ENCODE measurements at regions not wholly inside any gene's neighbourhood (a gene's known extent, or its start where the extent isn't known, plus 50 kb on each side); places are given as distances from the start of the nearest gene placed in this dataset.
"Not testable (repeated sequence)": the region's sequence is repeated elsewhere in the genome, so short reads cannot be mapped to it uniquely, and the experiment has no call there.

- Histone ChIP-seq H3K9me3 (replicated peaks) (no peaks in the 10 kb centered on the region), H3K27me3 (no peaks in the 10 kb centered on the region), H3K4me3 (no peak overlapping the region), H3K4me1 (peaks cover 3% of the 10 kb centered on the region; the same call in 1 of the 2 replicates), H3K36me3 (no peaks in the 10 kb centered on the region), H3K27ac (no peak overlapping the region)
- no peak for DNase-seq
These were observed 231.3 kb upstream of the FAT1 start for GRCh38 chr4:186954956-186955355.

GRCh38 chr4:186957952-186958555 is 234.4 kb upstream of the FAT1 start:
- no peaks in the 10 kb centered on the region for H3K9me3 ChIP-seq (replicated peaks)
- H3K4me3 ChIP-seq: no peak overlapping the region
- H3K36me3 ChIP-seq: no peaks in the 10 kb centered on the region
- peaks cover 3% of the 10 kb centered on the region; the same call in 1 of the 2 replicates for H3K4me1 ChIP-seq
- no peak overlapping the region for H3K27ac ChIP-seq
- no peak for DNase-seq
- H3K27me3 ChIP-seq: no peaks in the 10 kb centered on the region

- Histone ChIP-seq H3K4me3 (no peak overlapping the region), H3K36me3 (no peaks in the 10 kb centered on the region), H3K9me3 (replicated peaks) (no peaks in the 10 kb centered on the region), H3K4me1 (no peaks in the 10 kb centered on the region), H3K27ac (no peak overlapping the region), H3K27me3 (no peaks in the 10 kb centered on the region)
- DNase-seq: no peak
These were observed 235.2 kb upstream of the FAT1 start for GRCh38 chr4:186958726-186959350.

- H3K27me3 ChIP-seq: no peaks in the 10 kb centered on the region
- H3K27ac ChIP-seq: no peak overlapping the region
- no peak overlapping the region for H3K4me3 ChIP-seq
- H3K9me3 ChIP-seq (replicated peaks): no peaks in the 10 kb centered on the region
- H3K36me3 ChIP-seq: no peaks in the 10 kb centered on the region
- no peaks in the 10 kb centered on the region for H3K4me1 ChIP-seq
- DNase-seq: no peak
These were observed 256.5 kb upstream of the FAT1 start for GRCh38 chr4:186979961-186980745.

GRCh38 chr4:186981161-186981560 is 257.5 kb upstream of the FAT1 start:
- Histone ChIP-seq H3K27me3 (no peaks in the 10 kb centered on the region), H3K36me3 (no peaks in the 10 kb centered on the region), H3K27ac (no peak overlapping the region), H3K4me1 (no peaks in the 10 kb centered on the region), H3K9me3 (replicated peaks) (no peaks in the 10 kb centered on the region), H3K4me3 (no peak overlapping the region)
- DNase-seq: no peak

GRCh38 chr4:186982160-186982559 is 258.5 kb upstream of the FAT1 start:
- H3K4me3 ChIP-seq: no peak overlapping the region
- no peaks in the 10 kb centered on the region for H3K9me3 ChIP-seq (replicated peaks)
- no peaks in the 10 kb centered on the region for H3K4me1 ChIP-seq
- DNase-seq: no peak
- no peak overlapping the region for H3K27ac ChIP-seq
- no peaks in the 10 kb centered on the region for H3K36me3 ChIP-seq
- H3K27me3 ChIP-seq: no peaks in the 10 kb centered on the region

GRCh38 chr4:186984105-186984644 is 260.5 kb upstream of the FAT1 start:
- Histone ChIP-seq H3K27me3 (no peaks in the 10 kb centered on the region), H3K9me3 (replicated peaks) (no peaks in the 10 kb centered on the region), H3K4me1 (no peaks in the 10 kb centered on the region), H3K4me3 (no peak overlapping the region), H3K36me3 (no peaks in the 10 kb centered on the region), H3K27ac (no peak overlapping the region)
- DNase-seq: no peak

GRCh38 chr4:186999686-187000085 is 276.0 kb upstream of the FAT1 start:
- no peaks in the 10 kb centered on the region for H3K27me3 ChIP-seq

GRCh38 chr4:187000281-187000680 is 276.6 kb upstream of the FAT1 start:
- H3K4me1 ChIP-seq: no peaks in the 10 kb centered on the region
- DNase-seq: no peak
- no peak overlapping the region for H3K4me3 ChIP-seq
- no peaks in the 10 kb centered on the region for H3K36me3 ChIP-seq
- H3K27ac ChIP-seq: no peak overlapping the region
- no peaks in the 10 kb centered on the region for H3K9me3 ChIP-seq (replicated peaks)
- no peaks in the 10 kb centered on the region for H3K27me3 ChIP-seq

More at GRCh38 chr4:186999686-187000085, 276.0 kb upstream of the FAT1 start:
- H3K4me1 ChIP-seq: no peaks in the 10 kb centered on the region
- H3K4me3 ChIP-seq: no peak overlapping the region
- DNase-seq: no peak
- H3K27ac ChIP-seq: no peak overlapping the region
- no peaks in the 10 kb centered on the region for H3K9me3 ChIP-seq (replicated peaks)
- H3K36me3 ChIP-seq: no peaks in the 10 kb centered on the region

- not testable (repeated sequence) for H3K4me1 ChIP-seq; H3K9me3 ChIP-seq (replicated peaks); H3K27me3 ChIP-seq; DNase-seq; H3K36me3 ChIP-seq; H3K4me3 ChIP-seq; H3K27ac ChIP-seq
These were observed 278.5 kb upstream of the FAT1 start for GRCh38 chr4:187002133-187002532.

- Histone ChIP-seq H3K27me3 (no peaks in the 10 kb centered on the region), H3K27ac (no peak overlapping the region), H3K4me3 (no peak overlapping the region), H3K9me3 (replicated peaks) (no peaks in the 10 kb centered on the region), H3K36me3 (no peaks in the 10 kb centered on the region), H3K4me1 (no peaks in the 10 kb centered on the region)
- DNase-seq: no peak
These were observed 281.0 kb upstream of the FAT1 start for GRCh38 chr4:187004628-187005027.

- no peak for DNase-seq
- Histone ChIP-seq H3K27me3 (no peaks in the 10 kb centered on the region), H3K36me3 (no peaks in the 10 kb centered on the region), H3K9me3 (replicated peaks) (no peaks in the 10 kb centered on the region), H3K4me3 (no peak overlapping the region), H3K27ac (no peak overlapping the region), H3K4me1 (no peaks in the 10 kb centered on the region)
These were observed 282.5 kb upstream of the FAT1 start for GRCh38 chr4:187006189-187006618.

GRCh38 chr4:187010052-187010451 is 286.4 kb upstream of the FAT1 start:
- no peaks in the 10 kb centered on the region for H3K27me3 ChIP-seq
- no peak for DNase-seq

GRCh38 chr4:187016101-187016500 is 292.4 kb upstream of the FAT1 start:
- Histone ChIP-seq H3K27me3 (no peaks in the 10 kb centered on the region), H3K27ac (no peak overlapping the region), H3K4me3 (no peak overlapping the region), H3K9me3 (replicated peaks) (no peaks in the 10 kb centered on the region), H3K4me1 (no peaks in the 10 kb centered on the region), H3K36me3 (no peaks in the 10 kb centered on the region)
- DNase-seq: no peak

More at GRCh38 chr4:187010052-187010451, 286.4 kb upstream of the FAT1 start:
- no peak overlapping the region for H3K27ac ChIP-seq
- H3K4me3 ChIP-seq: no peak overlapping the region
- H3K36me3 ChIP-seq: no peaks in the 10 kb centered on the region
- no peaks in the 10 kb centered on the region for H3K9me3 ChIP-seq (replicated peaks)
- H3K4me1 ChIP-seq: no peaks in the 10 kb centered on the region

GRCh38 chr4:187017147-187017546 is 293.5 kb upstream of the FAT1 start:
- Histone ChIP-seq H3K36me3 (no peaks in the 10 kb centered on the region), H3K27ac (no peak overlapping the region), H3K9me3 (replicated peaks) (no peaks in the 10 kb centered on the region), H3K27me3 (no peaks in the 10 kb centered on the region), H3K4me1 (no peaks in the 10 kb centered on the region), H3K4me3 (no peak overlapping the region)
- peak in 1 of 2 experiments; percentile 3 for DNase-seq
